ENCODE measurements at regions not wholly inside any gene's neighbourhood (a gene's known extent, or its start where the extent isn't known, plus 50 kb on each side); places are given as distances from the start of the nearest gene placed in this dataset.
"Not testable (repeated sequence)": the region's sequence is repeated elsewhere in the genome, so short reads cannot be mapped to it uniquely, and the experiment has no call there.

DNA sequence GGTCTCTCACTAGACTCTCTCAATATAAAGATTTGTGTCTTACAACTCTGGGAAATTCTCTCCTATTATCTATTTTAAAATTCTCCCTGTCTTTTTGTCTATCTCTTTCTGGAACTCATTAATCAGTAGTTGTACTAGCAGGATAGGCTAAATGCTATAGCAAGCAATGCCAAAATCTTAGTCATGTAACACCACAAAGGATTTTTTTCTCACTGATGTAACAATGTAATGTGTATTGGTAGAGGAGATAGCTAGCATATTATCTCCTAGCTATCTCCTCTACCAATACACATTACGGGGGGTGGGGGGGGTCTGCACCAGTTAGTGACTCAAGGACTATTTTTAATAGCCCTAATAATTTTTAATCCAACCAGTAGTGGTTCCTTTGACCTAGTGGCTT is 225.4 kb downstream of the KLHL28 start:
- no peaks in the 10 kb centered on the region for H3K27me3 ChIP-seq
- TF ChIP-seq, protein P1, sequence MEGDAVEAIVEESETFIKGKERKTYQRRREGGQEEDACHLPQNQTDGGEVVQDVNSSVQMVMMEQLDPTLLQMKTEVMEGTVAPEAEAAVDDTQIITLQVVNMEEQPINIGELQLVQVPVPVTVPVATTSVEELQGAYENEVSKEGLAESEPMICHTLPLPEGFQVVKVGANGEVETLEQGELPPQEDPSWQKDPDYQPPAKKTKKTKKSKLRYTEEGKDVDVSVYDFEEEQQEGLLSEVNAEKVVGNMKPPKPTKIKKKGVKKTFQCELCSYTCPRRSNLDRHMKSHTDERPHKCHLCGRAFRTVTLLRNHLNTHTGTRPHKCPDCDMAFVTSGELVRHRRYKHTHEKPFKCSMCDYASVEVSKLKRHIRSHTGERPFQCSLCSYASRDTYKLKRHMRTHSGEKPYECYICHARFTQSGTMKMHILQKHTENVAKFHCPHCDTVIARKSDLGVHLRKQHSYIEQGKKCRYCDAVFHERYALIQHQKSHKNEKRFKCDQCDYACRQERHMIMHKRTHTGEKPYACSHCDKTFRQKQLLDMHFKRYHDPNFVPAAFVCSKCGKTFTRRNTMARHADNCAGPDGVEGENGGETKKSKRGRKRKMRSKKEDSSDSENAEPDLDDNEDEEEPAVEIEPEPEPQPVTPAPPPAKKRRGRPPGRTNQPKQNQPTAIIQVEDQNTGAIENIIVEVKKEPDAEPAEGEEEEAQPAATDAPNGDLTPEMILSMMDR (IDR thresholded peaks at IDR 0.05): no peak
- no peak for DNase-seq
- ATAC-seq: no peak
- no peak overlapping the region for H3K27ac ChIP-seq
- no peak overlapping the region for H3K4me3 ChIP-seq
- no peaks in the 10 kb centered on the region for H3K4me1 ChIP-seq
- intact Hi-C loops (cut with DNase I): no loop called here
- H3K36me3 ChIP-seq: no peaks in the 10 kb centered on the region
- H3K9me3 ChIP-seq: no peaks in the 10 kb centered on the region

DNA sequence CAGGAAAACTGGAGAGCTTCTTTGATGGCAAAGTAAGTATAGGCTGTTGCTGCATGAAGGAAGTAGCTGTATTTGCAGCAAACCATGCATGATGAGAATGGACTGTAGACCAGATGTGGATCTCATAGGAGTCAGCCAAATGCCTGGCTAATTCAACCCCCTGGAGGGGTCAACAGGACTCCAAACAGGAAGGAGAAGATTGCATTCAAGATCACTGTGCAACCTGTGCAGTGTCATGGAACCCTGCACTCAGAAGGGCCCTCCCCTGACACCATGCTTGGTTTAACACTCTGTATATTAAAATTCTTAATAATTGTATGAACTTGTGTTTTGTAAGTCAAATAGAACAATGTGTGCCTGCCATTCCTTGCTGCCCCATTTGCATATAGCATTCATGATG is 225.1 kb upstream of the FSCB start:
- intact Hi-C loops (cut with DNase I): no loop called here
- H3K9me3 ChIP-seq: no peaks in the 10 kb centered on the region
- H3K27ac ChIP-seq: no peak overlapping the region
- no peak overlapping the region for H3K4me3 ChIP-seq
- no peak for ATAC-seq
- no peaks in the 10 kb centered on the region for H3K27me3 ChIP-seq
- TF ChIP-seq, protein P1 (IDR thresholded peaks at IDR 0.05): no peak
- H3K4me1 ChIP-seq: no peaks in the 10 kb centered on the region
- H3K36me3 ChIP-seq: no peaks in the 10 kb centered on the region
- no peak for DNase-seq

DNA sequence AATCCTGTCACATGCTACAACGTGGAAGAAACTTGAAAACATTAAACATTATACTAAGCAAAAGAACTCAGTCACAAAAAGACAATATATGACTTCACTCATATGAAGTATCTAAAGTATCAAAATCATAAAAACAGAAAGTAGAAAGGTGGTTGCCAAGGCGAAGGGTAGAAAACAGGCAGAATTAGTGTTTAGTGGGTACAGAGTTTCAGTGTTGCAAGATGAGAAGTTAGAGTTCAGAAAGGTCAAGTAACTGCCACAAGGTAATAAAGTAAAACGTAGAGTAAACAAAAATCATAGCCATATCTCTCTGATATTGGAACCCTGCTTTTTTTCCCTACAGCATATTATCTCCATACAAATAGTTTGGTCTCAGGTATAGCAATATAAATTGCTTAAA is 223.8 kb upstream of the FSCB start:
- TF ChIP-seq, protein P1 (IDR thresholded peaks at IDR 0.05): no peak
- intact Hi-C loops (cut with DNase I): no loop called here

DNA sequence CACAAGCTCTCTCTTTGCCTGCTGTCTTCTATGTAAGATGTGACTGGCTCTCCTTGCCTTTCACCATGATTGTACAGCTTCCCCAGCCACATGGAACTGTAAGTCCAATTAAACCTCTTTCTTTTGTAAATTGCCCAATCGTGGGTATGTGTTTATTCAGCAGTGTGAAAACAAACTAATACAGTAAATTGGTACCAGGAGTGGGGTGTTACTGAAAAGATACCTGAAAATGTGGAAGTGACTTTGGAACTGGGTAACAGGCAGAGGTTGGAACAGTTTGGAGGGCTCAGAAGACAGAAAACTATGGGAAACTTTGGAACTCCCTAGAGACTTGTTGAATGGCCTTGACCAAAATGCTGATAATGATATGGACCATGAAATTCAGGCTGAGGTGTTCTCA is 214.3 kb upstream of the FSCB start:
- intact Hi-C loops (cut with DNase I); H3K4me1 ChIP-seq: not testable (repeated sequence)

More for the DNA sequence above, 223.8 kb upstream of the FSCB start:
- Histone ChIP-seq H3K4me1 (no peaks in the 10 kb centered on the region), H3K27me3 (no peaks in the 10 kb centered on the region), H3K27ac (no peak overlapping the region), H3K4me3 (no peak overlapping the region), H3K9me3 (no peaks in the 10 kb centered on the region), H3K36me3 (no peaks in the 10 kb centered on the region)
- DNase-seq (no peak), ATAC-seq (no peak)

DNA sequence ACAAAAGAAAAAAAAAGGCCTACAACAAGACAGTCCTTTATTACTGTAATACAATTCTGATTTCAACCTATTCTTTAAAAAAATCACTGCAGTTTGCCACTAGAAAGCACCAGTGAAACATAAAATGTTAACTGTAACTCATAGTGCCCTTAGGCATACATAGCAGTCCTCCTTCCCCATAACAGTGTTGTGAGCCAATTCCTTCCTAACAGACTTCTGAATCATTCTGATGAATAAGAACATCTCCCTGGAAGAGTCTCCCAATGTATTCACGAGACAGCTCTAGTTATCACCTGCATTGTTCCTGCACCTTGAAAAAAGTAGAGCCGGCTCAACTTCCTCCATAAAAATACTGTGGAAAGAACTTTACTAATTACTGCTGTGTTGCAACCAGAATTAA is 213.6 kb upstream of the FSCB start:
- no peaks in the 10 kb centered on the region for H3K4me1 ChIP-seq
- DNase-seq (no peak), ATAC-seq (no peak)
- no peaks in the 10 kb centered on the region for H3K36me3 ChIP-seq
- TF ChIP-seq, protein P1 (IDR thresholded peaks at IDR 0.05): no peak
- peaks cover 0 to 32% of the 10 kb centered on the region in 2 donors for H3K9me3 ChIP-seq
- no peak overlapping the region for H3K4me3 ChIP-seq
- no peaks in the 10 kb centered on the region for H3K27me3 ChIP-seq
- intact Hi-C loops (cut with DNase I): no loop called here
- H3K27ac ChIP-seq: no peak overlapping the region

More for the DNA sequence above, 214.3 kb upstream of the FSCB start:
- peaks cover 0 to 32% of the 10 kb centered on the region in 2 donors for H3K9me3 ChIP-seq
- DNase-seq, ATAC-seq, H3K27me3 ChIP-seq, H3K27ac ChIP-seq, H3K36me3 ChIP-seq, H3K4me3 ChIP-seq: not testable (repeated sequence)
